Ascending aorta (tissue), 2 donors: ENCODE measurements at regions not wholly inside any gene's neighbourhood (a gene's known extent, or its start where the extent isn't known, plus 50 kb on each side); places are given as distances from the start of the nearest gene placed in this dataset.

Experiments
- DNase-seq, 2 donors: peaks; one replicate each; pipeline ENCODE4 v3.0.0-alpha.2; 2019; ENCODE audit warnings: low spot score in 2 of 2
- H3K27ac ChIP-seq, 2 donors: fragments of 200-600 bp; sonication (generic); one replicate each; pipeline ENCODE4 v1.5.1; 2016 to 2017; ENCODE audit warnings: mild to moderate bottlenecking in 1 of 2
- H3K27me3 ChIP-seq: fragments of 200-600 bp; sonication (generic); one replicate; pipeline ENCODE4 v1.5.1; 2017
- H3K36me3 ChIP-seq, 2 donors: fragments of 200-600 bp; sonication (generic); one replicate each; pipeline ENCODE4 v1.5.1; 2016
- H3K4me1 ChIP-seq, 2 donors: fragments of 200-600 bp; sonication (generic); one replicate each; pipeline ENCODE4 v1.5.1; 2016 to 2017; ENCODE audit warnings: mild to moderate bottlenecking in 1 of 2
- H3K4me3 ChIP-seq, 2 donors: fragments of 200-600 bp; sonication (generic); one replicate each; pipeline ENCODE4 v1.5.1; 2016 to 2017; ENCODE audit warnings: mild to moderate bottlenecking in 1 of 2
- H3K9me3 ChIP-seq, 2 donors: fragments of 200-600 bp; sonication (generic); one replicate each; pipeline ENCODE4 v1.5.1; 2016
- CTCF ChIP-seq, 3 experiments: fragments of 200-600 bp in 2 of 3; fragments of 450-650 bp in 1 of 3; sonication (generic) in 2 of 3; IDR thresholded peaks; one replicate each; pipeline ENCODE4 v1.5.1; 2016 to 2019; ENCODE audit warnings: antibody characterized with exemption in 3 of 3, mild to moderate bottlenecking in 1 of 3, moderate library complexity in 1 of 3
- intact Hi-C: fragments of 100-400 bp; cut with DNase I; formaldehyde crosslinking; loops from one replicate; pipeline ENCODE4 v1.15.1; 2023

DNA sequence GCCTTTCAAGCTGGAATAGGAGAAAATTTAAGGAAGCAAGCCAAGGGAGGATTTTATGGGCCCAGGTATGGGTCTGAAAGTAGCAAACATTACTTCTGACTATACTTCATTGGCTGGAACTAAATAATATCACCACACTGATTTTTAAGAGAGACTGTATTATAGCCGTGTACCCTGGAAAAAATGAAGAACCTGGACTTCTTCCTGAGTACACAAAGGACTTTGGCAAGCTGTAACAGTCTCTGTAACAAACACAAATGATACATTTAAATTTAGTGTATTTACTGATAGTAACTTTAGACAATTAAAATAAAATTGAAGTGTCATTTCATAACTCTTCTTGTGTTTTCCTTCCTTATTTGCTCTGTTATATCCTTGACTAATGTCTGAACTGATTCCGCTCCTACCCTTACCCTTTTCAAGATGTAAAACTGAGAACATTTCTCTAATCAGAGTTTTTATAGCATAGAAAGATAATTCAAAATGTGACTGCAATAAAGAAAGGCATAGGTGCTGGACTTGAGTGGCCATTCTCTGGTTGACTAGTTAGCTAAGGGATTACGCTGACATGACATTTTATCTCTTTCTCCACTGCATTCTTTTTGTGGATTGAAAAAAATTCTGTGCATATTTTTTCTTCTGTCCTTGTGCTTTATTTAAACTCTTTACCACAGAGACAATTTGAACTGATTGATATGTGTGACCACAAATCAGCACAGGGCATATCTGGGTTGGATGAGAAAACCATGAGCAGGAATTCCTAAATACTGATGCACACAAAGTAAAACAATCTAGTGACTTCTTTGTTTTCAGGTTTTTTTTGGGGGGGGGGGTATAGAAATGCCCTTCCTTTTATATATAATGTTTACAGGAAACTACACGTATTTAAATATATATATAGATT is 349.7 kb downstream of the MDFIC start:
- H3K36me3 ChIP-seq: no peaks in the 10 kb centered on the region
- TF ChIP-seq CTCF (IDR thresholded peaks at IDR 0.05): no peak
- no peaks in the 10 kb centered on the region for H3K27me3 ChIP-seq
- intact Hi-C loops: no loop called here
- no peak overlapping the region for H3K4me3 ChIP-seq
- H3K27ac ChIP-seq: no peak overlapping the region
- DNase-seq: no peak
- H3K4me1 ChIP-seq: no peaks in the 10 kb centered on the region
- peaks cover 0 to 5% of the 10 kb centered on the region in 2 donors for H3K9me3 ChIP-seq

- TF ChIP-seq CTCF (IDR thresholded peaks at IDR 0.05): no peak
- H3K27me3 ChIP-seq: no peaks in the 10 kb centered on the region
- no peak overlapping the region for H3K27ac ChIP-seq
- no peak for DNase-seq
- H3K9me3 ChIP-seq: no peaks in the 10 kb centered on the region
- no peaks in the 10 kb centered on the region for H3K4me1 ChIP-seq
- no peaks in the 10 kb centered on the region for H3K36me3 ChIP-seq
- intact Hi-C loops: no loop called here
- no peak overlapping the region for H3K4me3 ChIP-seq
Observed at GRCh38 chr7:115269486-115269885, 347.6 kb downstream of the MDFIC start.

DNA sequence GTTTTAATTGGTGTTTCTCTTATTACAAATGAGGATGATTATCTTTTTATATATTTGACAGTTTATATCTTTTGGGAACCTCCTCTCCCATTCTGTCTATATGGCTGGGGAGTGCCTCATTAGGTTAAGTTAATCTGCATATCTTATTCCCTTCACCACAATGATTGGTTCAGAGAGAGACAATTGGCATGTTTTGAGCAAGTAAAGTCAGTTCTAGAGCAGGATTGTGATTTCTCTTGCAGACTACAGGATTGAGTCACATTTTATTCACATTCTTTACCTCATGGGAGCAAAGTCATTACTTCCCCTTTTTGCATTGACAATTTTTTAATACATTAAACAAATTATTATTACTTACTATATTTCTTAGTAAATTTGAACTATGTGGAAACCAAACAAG is 345.6 kb downstream of the MDFIC start:
- TF ChIP-seq CTCF (IDR thresholded peaks at IDR 0.05): no peak
- no peaks in the 10 kb centered on the region for H3K27me3 ChIP-seq
- H3K4me1 ChIP-seq: no peaks in the 10 kb centered on the region
- no peak overlapping the region for H3K27ac ChIP-seq
- H3K36me3 ChIP-seq: no peaks in the 10 kb centered on the region
- intact Hi-C loops: no loop called here
- H3K9me3 ChIP-seq: no peaks in the 10 kb centered on the region
- no peak for DNase-seq
- no peak overlapping the region for H3K4me3 ChIP-seq

- Histone ChIP-seq H3K36me3 (no peaks in the 10 kb centered on the region), H3K9me3 (no peaks in the 10 kb centered on the region), H3K27ac (no peak overlapping the region), H3K4me3 (no peak overlapping the region), H3K4me1 (no peaks in the 10 kb centered on the region), H3K27me3 (no peaks in the 10 kb centered on the region)
- no peak for TF ChIP-seq CTCF (IDR thresholded peaks at IDR 0.05)
- DNase-seq: no peak
- intact Hi-C loops: no loop called here
Observed at GRCh38 chr7:115260381-115260780, 338.5 kb downstream of the MDFIC start.

DNA sequence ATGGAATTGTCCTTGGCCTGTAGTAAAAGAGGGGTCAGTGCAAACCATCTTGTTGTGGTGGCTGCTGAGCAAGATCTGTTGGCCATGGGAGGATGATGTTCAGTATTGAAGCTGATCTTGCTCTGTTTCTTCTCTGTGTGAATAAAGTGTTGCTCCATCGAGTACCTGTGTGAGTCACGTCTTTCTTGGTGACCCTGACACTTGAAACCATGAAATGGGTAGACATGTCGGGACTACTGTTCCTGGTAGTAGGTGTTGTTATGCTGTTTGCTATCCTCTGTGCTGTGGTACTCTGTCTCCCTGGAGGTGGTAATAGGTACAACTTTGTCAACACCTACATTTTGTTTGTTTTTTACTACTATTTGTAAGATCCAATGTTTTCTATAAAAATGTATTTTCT is 330.6 kb downstream of the MDFIC start:
- DNase-seq: no peak
- intact Hi-C loops: no loop called here
- H3K36me3 ChIP-seq: no peaks in the 10 kb centered on the region
- no peak for TF ChIP-seq CTCF (IDR thresholded peaks at IDR 0.05)
- no peaks in the 10 kb centered on the region for H3K9me3 ChIP-seq
- H3K4me1 ChIP-seq: no peaks in the 10 kb centered on the region
- H3K27ac ChIP-seq: no peak overlapping the region
- no peak overlapping the region for H3K4me3 ChIP-seq
- no peaks in the 10 kb centered on the region for H3K27me3 ChIP-seq
